ENCODE measurements at regions not wholly inside any gene's neighbourhood (a gene's known extent, or its start where the extent isn't known, plus 50 kb on each side); places are given as distances from the start of the nearest gene placed in this dataset.

GRCh38 chr2:176622792-176623191 is 353.6 kb downstream of the MTX2 start:
- TF ChIP-seq, protein P1, sequence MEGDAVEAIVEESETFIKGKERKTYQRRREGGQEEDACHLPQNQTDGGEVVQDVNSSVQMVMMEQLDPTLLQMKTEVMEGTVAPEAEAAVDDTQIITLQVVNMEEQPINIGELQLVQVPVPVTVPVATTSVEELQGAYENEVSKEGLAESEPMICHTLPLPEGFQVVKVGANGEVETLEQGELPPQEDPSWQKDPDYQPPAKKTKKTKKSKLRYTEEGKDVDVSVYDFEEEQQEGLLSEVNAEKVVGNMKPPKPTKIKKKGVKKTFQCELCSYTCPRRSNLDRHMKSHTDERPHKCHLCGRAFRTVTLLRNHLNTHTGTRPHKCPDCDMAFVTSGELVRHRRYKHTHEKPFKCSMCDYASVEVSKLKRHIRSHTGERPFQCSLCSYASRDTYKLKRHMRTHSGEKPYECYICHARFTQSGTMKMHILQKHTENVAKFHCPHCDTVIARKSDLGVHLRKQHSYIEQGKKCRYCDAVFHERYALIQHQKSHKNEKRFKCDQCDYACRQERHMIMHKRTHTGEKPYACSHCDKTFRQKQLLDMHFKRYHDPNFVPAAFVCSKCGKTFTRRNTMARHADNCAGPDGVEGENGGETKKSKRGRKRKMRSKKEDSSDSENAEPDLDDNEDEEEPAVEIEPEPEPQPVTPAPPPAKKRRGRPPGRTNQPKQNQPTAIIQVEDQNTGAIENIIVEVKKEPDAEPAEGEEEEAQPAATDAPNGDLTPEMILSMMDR (IDR thresholded peaks at IDR 0.05; ENCODE audit: low read depth, low read length): no peak
- DNase-seq (ENCODE audit: extremely low read depth, low read depth): no peak

GRCh38 chr2:176626796-176627195 is 357.6 kb downstream of the MTX2 start:
- TF ChIP-seq, protein P1 (IDR thresholded peaks at IDR 0.05; ENCODE audit: low read depth, low read length): no peak
- DNase-seq (ENCODE audit: extremely low read depth, low read depth): no peak

- TF ChIP-seq, protein P1 (IDR thresholded peaks at IDR 0.05; ENCODE audit: low read depth, low read length): no peak
- DNase-seq (ENCODE audit: extremely low read depth, low read depth): no peak
These were observed 359.2 kb downstream of the MTX2 start for GRCh38 chr2:176628438-176628837.

- TF ChIP-seq, protein P1 (IDR thresholded peaks at IDR 0.05; ENCODE audit: low read depth, low read length): no peak
- no peak for DNase-seq (ENCODE audit: extremely low read depth, low read depth)
These were observed 364.5 kb downstream of the MTX2 start for GRCh38 chr2:176633754-176634153.

DNA sequence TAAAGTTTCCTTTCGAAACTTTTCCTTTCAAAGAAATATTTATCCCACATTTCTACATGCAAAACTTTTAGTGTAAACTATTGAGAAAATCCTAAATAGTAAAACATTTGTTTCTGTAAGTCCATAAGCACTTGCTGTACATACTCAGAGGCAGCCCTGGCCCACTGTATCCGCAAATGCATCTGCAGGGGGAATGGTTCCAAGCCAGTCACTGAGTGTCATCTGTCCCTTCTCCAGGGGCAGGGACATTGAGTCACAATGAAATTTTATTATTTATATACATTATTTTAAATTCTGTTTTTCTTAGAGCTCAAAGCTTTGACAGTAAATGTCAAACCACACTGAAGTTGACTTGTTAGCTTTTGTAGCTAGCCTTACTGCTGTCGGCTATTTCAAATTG is 367.2 kb downstream of the MTX2 start:
- TF ChIP-seq, protein P1 (IDR thresholded peaks at IDR 0.05; ENCODE audit: low read depth, low read length): no peak
- DNase-seq (ENCODE audit: extremely low read depth, low read depth): no peak

- no peak for DNase-seq (ENCODE audit: extremely low read depth, low read depth)
- TF ChIP-seq, protein P1 (IDR thresholded peaks at IDR 0.05; ENCODE audit: low read depth, low read length): no peak
These were observed 367.9 kb downstream of the MTX2 start for GRCh38 chr2:176637142-176637485.

- DNase-seq (ENCODE audit: extremely low read depth, low read depth): no peak
- TF ChIP-seq, protein P1 (IDR thresholded peaks at IDR 0.05; ENCODE audit: low read depth, low read length): no peak
These were observed 368.4 kb downstream of the MTX2 start for GRCh38 chr2:176637486-176638166.
